OCI-LY1 (cell line): ENCODE measurements at regions not wholly inside any gene's neighbourhood (a gene's known extent, or its start where the extent isn't known, plus 50 kb on each side); places are given as distances from the start of the nearest gene placed in this dataset.

Source experiments
- H2AFZ ChIP-seq: fragments of 200-600 bp; sonication (generic), shearing (Covaris generic); 2 replicates; pipeline ENCODE4 v1.6.0; 2014; ENCODE audit warnings: antibody characterized with exemption, mild to moderate bottlenecking, low read length
- H3F3A ChIP-seq: fragments of 200-600 bp; sonication (generic), shearing (Covaris generic); 2 replicates; pipeline ENCODE4 v1.6.0; 2014; ENCODE audit warnings: mild to moderate bottlenecking, antibody characterized with exemption, low read length, moderate library complexity; ENCODE audit not compliant: insufficient read depth
- H3K27ac ChIP-seq: fragments of 200-600 bp; sonication (generic); 2 replicates; pipeline ENCODE4 v1.5.1; 2014; ENCODE audit warnings: low read length, mixed run types, mild to moderate bottlenecking, low read depth; ENCODE audit not compliant: poor library complexity, severe bottlenecking
- H3K27me3 ChIP-seq: fragments of 200-600 bp; sonication (generic); 2 replicates; pipeline ENCODE4 v1.6.0; 2014; ENCODE audit warnings: antibody characterized with exemption, mild to moderate bottlenecking, low read length, moderate library complexity; ENCODE audit not compliant: insufficient read depth
- H3K36me3 ChIP-seq: fragments of 200-600 bp; sonication (generic); 2 replicates; pipeline ENCODE4 v1.6.1; 2014; ENCODE audit warnings: mild to moderate bottlenecking, antibody characterized with exemption, low read length, moderate library complexity, mixed read lengths; ENCODE audit not compliant: insufficient read depth
- H3K4me1 ChIP-seq: fragments of 200-600 bp; sonication (generic); 2 replicates; pipeline ENCODE4 v1.5.1; 2014; ENCODE audit warnings: mild to moderate bottlenecking, low read length, moderate library complexity; ENCODE audit not compliant: insufficient read depth, severe bottlenecking
- H3K4me2 ChIP-seq: fragments of 200-600 bp; sonication (generic), shearing (Covaris generic); 2 replicates; pipeline ENCODE4 v1.6.1; 2014; ENCODE audit warnings: low read length
- H3K4me3 ChIP-seq: fragments of 200-600 bp; sonication (generic); 2 replicates; pipeline ENCODE4 v1.5.1; 2014; ENCODE audit warnings: low read length, low read depth, mild to moderate bottlenecking, mixed read lengths; ENCODE audit not compliant: poor library complexity, severe bottlenecking
- H3K79me2 ChIP-seq: fragments of 200-600 bp; shearing (Covaris generic); 2 replicates; pipeline ENCODE4 v1.6.1; 2016; ENCODE audit warnings: mixed run types, low read length, mixed read lengths; ENCODE audit not compliant: insufficient read depth
- H3K9ac ChIP-seq: fragments of 200-600 bp; sonication (generic), shearing (Covaris generic); 2 replicates; pipeline ENCODE4 v1.6.1; 2014; ENCODE audit warnings: mild to moderate bottlenecking, low read length, mixed read lengths
- H3K9me2 ChIP-seq: fragments of 200-600 bp; sonication (generic), shearing (Covaris generic); 2 replicates; pipeline ENCODE4 v1.6.1; 2014; ENCODE audit warnings: low read depth, mild to moderate bottlenecking, low read length, mixed read lengths
- H3K9me3 ChIP-seq: fragments of 200-600 bp; shearing (Covaris generic); 2 replicates; pipeline ENCODE4 v1.6.1; 2014; ENCODE audit warnings: low read length, mixed read lengths
- H4K20me1 ChIP-seq: fragments of 200-600 bp; sonication (generic), shearing (Covaris generic); 2 replicates; pipeline ENCODE4 v1.6.0; 2016; ENCODE audit warnings: mild to moderate bottlenecking, low read length; ENCODE audit not compliant: insufficient read depth
- CTCF ChIP-seq: fragments of 200-600 bp; sonication (generic), shearing (Covaris generic); IDR thresholded peaks from 2 replicates; pipeline ENCODE4 v1.5.1; 2017; ENCODE audit warnings: mild to moderate bottlenecking, antibody characterized with exemption, low read length, moderate library complexity, mixed read lengths
- EZH2 ChIP-seq: fragments of 200-600 bp; sonication (generic), shearing (Covaris generic); IDR thresholded peaks from 2 replicates; pipeline ENCODE4 v1.8.0; 2017; ENCODE audit warnings: borderline replicate concordance, mixed run types, mild to moderate bottlenecking, antibody characterized with exemption, low read length, moderate library complexity, mixed read lengths

GRCh38 chr13:62309904-62310303 lies 894.3 kb upstream of the PCDH20 start:
- no peak overlapping the region for H3K27ac ChIP-seq
- H3K4me2 ChIP-seq = no peak overlapping the region
- no peaks in the 10 kb centered on the region for H3K36me3 ChIP-seq

DNA sequence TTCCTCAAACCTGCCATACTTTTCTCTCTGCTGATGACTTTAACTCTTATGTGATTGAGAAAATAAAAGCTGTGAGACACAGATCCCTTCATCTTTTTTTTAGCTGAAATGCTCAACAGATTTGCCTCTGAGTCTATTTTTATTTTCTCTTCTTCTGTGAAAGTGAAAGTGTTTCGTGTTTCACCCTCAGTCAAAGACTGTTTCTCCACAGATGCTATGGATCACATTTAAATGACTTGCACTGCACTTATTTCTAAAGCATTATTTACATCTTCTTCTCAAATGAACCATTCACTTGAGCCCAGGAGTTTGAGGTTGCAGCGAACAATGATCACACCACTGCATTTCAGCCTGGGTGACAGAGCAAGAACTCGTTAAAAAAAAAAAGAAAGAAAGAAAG lies 890.1 kb upstream of the PCDH20 start:
- H3K4me2 ChIP-seq = peak overlapping the region; percentile 79
- peaks cover 27% of the 10 kb centered on the region for H3K4me1 ChIP-seq
- 0 out of 2 replicates have a peak, but pooled peaks cover 4% of the 10 kb centered on the region for H3F3A ChIP-seq
- TF ChIP-seq EZH2 (no peak), CTCF (no peak)
- peaks cover 9% of the 10 kb centered on the region; the same call in 1 of the 2 replicates for H3K9me3 ChIP-seq
- H4K20me1 ChIP-seq = no peaks in the 10 kb centered on the region
- no peaks in the 10 kb centered on the region for H3K27me3 ChIP-seq
- peak overlapping the region; percentile 68 for H3K27ac ChIP-seq
- H3K79me2 ChIP-seq = no peaks in the 10 kb centered on the region
- H3K4me3 ChIP-seq = peak overlapping the region; percentile 52
- no peaks in the 10 kb centered on the region for H3K36me3 ChIP-seq
- H3K9ac ChIP-seq = peak overlapping the region; percentile 57
- peak overlapping the region; percentile 54 for H2AFZ ChIP-seq
- no peaks in the 10 kb centered on the region for H3K9me2 ChIP-seq

More at GRCh38 chr13:62309904-62310303, 894.3 kb upstream of the PCDH20 start:
- no peak for TF ChIP-seq CTCF
- H2AFZ ChIP-seq = no peak overlapping the region
- no peak overlapping the region for H3K4me3 ChIP-seq
- no peaks in the 10 kb centered on the region for H3K79me2 ChIP-seq
- no peaks in the 10 kb centered on the region for H4K20me1 ChIP-seq
- peaks cover 19% of the 10 kb centered on the region for H3K4me1 ChIP-seq
- no peaks in the 10 kb centered on the region for H3F3A ChIP-seq
- no peaks in the 10 kb centered on the region for H3K9me2 ChIP-seq
- H3K9ac ChIP-seq = no peak overlapping the region
- peaks cover 9% of the 10 kb centered on the region for H3K9me3 ChIP-seq
- H3K27me3 ChIP-seq = no peaks in the 10 kb centered on the region

- no peak overlapping the region for H3K4me3 ChIP-seq
- no peak overlapping the region for H2AFZ ChIP-seq
These were observed 886.7 kb upstream of the PCDH20 start for GRCh38 chr13:62302341-62302740.

More at GRCh38 chr13:62302341-62302740, 886.7 kb upstream of the PCDH20 start:
- no peaks in the 10 kb centered on the region for H3K27me3 ChIP-seq
- no peak overlapping the region for H3K27ac ChIP-seq
- H3K36me3 ChIP-seq = no peaks in the 10 kb centered on the region
- no peak overlapping the region for H3K9ac ChIP-seq
- H3K9me2 ChIP-seq = no peaks in the 10 kb centered on the region
- no peak overlapping the region for H3K4me2 ChIP-seq
- no peaks in the 10 kb centered on the region for H3K79me2 ChIP-seq
- peaks cover 2% of the 10 kb centered on the region; the same call in 1 of the 2 replicates for H3K9me3 ChIP-seq
- no peaks in the 10 kb centered on the region for H4K20me1 ChIP-seq
- peaks cover 35% of the 10 kb centered on the region for H3K4me1 ChIP-seq
- peaks cover 4% of the 10 kb centered on the region; the same call in 1 of the 2 replicates for H3F3A ChIP-seq
- TF ChIP-seq CTCF (no peak), EZH2 (no peak)
